GM18868 (cell line): ENCODE measurements at regions not wholly inside any gene's neighbourhood (a gene's known extent, or its start where the extent isn't known, plus 50 kb on each side); places are given as distances from the start of the nearest gene placed in this dataset.
"Not testable (repeated sequence)": the region's sequence is repeated elsewhere in the genome, so short reads cannot be mapped to it uniquely, and the experiment has no call there.

Experiments used
- ATAC-seq: cut with Tn5 transposase; IDR thresholded peaks from one replicate; pipeline ENCODE4 v1.9.1; 2021; ENCODE audit warnings: mild to moderate bottlenecking, moderate library complexity; ENCODE audit not compliant: unreplicated experiment

DNA sequence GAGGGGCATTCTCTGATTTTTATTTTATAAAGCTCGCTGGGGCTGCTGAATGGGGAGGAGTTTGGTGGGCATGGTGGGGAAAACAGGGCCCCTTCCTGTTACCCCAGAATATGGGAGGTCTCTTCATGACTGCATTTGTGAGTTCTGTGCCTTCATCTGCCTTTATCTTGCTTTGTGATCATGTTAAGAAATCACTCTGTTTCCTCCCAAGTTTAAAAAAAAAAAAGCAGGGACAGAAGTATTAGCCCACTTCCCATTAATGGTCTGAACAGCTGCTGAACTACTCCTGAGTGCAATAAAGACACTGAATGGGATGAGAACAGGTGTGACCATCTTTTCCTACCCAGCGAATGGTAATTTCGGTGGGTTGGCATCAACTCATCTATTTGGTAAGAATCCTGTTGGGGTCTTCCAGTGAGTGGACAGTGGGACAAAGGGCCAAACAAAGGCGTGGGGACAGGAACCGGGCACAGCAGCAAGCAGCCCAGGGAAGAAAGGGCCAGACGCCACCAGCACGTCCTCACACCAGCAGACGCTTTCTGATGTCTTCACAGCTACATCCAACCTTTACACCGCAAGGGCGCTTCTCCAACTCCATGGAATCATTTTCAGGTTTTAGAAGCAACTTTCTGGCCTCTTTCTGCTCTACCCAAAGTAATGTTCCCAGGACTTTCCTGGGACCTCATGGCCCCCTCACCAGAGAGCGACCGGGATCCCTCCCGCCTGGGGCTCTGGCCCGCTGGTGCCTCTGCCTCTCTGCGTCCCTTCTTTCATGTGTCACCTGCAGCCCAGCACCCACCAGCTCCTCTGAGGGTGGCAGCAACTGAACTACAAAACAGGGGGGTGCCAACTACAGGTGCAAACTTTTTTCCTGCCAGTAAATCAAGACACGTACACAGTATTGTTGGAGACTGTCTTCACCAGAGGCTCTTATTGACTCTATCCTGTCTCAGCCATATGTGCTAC is 160.2 kb downstream of the ADSS2 start:
- no peak for ATAC-seq

DNA sequence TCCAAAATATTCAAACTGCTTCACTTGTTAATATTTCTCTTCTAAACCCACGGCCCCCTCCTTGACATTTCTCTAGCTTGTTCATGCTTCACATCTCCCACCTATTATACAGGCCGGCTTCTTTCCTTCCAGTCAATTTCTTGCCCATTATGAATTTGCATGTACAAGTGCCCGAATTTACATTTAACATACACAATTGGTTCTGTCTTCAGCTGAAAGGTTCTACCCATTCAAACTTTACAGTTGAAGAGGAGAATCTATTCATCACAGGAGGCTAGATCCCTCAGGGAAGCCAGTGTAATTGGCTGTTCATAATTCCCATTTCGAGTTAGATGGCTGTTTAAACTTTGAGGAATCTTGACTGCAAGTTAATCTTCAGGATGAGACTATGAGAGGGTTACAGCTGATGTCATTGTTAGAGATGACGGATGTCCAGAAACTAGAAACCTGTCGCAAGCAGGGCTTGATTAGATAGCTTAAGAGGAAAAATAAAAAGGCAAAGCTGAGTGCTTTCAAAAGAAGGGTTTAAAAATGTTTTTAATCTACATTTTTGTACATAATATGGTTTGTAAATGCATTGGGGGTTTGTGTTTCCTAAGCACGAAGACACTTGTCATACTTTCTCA is 157.0 kb downstream of the ADSS2 start:
- no peak for ATAC-seq

DNA sequence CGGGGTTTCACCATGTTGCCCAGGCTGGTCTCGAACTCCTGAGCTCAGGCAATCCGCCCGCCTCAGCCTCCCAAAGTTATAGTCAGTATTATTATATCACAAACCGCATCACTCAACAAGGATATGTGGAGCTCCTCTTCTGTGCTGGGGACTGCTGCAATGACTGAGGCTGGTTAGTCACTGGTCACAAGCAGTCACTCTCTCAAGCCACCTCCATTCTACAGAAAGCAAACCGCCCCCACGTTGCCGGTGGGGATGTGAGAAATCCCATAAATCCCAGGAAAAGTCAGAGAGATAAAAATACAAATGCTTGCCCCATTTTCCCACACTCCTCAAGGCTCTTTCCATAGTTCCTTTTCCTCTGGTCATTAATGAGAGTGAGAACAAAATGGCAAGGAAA is 155.7 kb downstream of the ADSS2 start:
- ATAC-seq, result no peak

DNA sequence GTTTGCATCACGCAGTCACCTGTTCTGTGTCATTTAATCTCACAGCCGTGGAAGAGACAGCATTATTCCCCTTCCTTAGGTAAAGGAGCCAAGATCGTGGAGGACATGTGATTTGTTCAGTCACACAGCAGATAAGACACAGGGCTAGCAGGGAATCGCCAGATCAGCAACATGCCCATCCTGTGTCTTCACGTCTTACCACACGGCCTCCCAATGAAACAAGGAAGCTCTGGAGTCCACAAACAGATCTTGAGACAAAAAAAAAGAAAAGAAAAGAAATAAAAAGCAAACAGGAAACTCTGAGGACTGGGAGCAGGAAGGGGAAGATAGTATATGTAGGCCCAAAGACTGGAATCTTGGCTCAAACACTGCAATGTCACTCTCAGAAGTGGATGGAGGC is 155.3 kb downstream of the ADSS2 start:
- no peak for ATAC-seq

DNA sequence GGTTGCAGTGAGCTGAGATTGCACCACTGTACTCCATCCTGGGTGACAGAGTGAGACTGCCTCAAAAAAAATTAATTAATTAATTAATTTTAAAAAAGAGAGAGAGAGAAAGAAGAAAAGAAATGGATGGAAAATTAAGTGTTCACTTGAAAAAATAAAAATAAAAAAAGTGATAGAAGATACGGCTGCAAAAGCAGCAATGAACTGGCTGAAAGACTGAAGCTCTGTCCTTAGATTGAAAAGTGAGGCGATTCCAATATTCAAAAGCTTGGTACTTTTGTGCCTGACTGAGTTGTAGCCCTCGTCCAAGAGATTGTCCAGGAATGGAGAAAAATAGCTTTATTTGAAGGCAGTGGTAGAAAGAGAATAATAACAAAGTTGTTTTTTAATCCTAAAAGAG is 154.6 kb downstream of the ADSS2 start:
- no peak for ATAC-seq

DNA sequence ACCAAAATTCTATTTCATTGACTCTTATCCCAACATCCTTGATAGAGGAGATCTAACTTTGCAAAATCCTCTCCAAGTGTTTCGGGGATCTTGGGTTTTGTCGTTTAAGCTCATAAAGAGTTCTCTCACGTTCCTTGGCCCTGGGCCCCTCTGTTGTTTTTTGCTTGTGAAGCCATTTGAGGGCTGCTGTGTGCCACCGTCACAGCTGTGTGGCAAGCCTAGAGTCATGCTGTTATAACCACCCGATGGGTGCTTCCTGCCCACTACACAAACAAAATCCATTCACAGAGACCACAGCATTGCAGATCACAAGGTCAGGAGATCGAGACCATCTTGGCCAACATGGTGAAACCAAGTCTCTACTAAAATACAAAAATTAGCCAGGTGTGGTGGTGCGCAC is 154.1 kb downstream of the ADSS2 start:
- no peak for ATAC-seq

DNA sequence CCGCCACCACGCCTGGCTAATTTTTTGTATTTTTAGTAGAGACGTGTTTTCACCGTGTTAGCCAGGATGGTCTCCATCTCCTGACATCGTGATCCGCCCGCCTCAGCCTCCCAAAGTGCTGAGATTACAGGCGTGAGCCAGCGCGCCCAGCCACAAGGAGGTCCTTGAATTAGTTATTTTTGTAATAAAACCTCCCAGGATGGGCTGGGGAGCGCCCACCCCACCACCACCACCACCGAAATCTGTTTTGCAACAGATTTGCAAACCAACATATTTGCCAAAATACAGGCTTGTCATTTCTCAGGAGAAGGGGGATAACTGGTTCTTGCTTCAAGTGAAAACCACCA is 151.7 kb downstream of the ADSS2 start:
- not testable (repeated sequence) for ATAC-seq

DNA sequence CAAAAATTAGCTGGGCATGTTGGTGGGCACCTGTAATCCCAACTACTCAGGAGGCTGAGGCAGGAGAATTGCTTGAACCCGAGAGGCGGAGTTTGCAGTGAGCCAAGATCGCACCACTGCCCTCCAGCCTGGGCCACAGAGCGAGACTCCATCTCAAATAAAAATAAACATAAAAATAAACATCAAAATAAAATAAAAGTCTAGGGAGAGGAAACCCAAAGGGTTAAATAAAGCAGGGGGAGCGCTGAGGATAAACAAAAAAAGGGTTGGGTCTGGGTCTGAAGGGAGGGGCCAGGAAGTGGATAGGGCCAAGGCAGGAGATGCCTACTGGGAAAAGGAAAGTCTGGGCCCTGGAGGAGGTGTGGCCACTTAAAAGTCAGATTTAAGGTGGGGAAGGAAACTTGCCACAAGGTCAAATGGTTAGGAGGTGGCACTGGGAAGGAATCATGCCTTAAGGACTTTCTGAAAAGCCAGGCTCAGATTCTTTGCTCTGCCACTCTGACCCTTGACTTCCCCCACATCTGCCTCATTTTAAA is 150.0 kb downstream of the ADSS2 start:
- ATAC-seq, result no peak

DNA sequence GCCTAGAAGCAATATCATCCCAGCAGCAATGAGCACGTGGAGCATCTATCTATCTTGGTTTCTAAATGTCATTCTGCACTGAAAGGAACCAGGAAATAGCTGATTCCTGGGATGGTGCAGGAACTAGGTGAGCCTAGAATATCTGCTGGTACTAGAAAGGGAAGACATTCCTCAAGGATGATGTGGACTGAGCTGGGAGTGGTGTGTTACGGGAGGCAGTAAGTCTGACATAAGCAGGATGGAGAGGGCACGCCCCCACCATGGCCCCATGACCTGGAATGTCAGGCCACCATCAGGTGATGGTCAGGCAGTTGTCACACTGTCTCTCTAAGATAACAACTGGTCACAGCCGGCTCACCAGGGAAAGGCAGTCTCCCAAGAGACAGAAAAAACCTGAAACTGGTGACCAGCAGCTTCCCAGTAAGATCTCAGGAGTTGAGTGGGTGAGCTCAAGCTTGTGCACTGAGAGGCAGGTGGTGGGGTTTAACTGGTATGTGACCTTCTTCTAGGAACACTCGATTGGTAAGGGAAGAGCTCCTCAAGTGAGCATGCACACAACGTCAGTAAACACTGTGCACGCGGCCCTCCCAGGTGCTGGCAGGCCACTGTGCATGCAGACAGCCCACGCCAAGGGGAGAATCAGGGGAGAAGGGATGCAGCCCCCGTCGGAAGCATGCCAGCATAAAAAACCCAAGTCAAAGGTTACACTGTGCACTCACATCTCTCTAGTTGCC is 148.7 kb downstream of the ADSS2 start:
- no peak for ATAC-seq

DNA sequence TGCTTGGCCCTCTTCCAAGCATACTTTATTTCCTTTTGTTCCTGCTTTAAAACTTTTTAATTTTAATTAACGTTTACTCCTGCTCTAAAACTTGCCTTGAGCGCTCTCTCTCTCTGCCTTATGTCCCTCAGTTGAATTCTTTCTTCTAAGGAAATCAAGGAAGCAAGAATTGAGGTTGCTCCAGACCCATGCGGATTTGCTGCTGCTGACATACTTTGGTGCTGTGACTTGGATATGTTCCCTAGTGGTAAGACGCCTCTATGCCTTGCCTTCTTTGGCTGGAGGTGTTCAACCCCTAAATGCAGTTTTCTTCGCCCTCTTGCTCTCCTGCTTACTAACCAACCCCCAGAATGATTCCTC is 148.1 kb downstream of the ADSS2 start:
- ATAC-seq, result no peak

DNA sequence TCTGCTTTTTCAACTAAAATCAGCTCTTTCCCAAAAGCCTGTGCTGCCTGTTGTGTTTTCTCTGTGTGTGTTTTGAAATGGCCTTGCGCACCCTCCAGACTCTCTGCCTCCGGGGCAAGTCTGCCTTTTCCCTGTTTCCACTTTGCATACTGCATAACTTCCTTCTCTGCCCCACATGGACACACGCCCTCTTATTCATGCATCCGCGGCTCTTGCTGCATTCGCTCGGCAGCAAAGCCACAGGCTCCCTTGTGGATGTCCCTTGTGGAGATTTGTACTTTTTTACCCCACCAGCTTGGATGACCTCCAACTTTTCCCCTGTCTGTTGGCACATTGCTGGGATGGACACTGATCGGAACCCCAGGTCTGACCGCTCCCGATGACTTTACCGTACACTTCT is 147.6 kb downstream of the ADSS2 start:
- no peak for ATAC-seq

DNA sequence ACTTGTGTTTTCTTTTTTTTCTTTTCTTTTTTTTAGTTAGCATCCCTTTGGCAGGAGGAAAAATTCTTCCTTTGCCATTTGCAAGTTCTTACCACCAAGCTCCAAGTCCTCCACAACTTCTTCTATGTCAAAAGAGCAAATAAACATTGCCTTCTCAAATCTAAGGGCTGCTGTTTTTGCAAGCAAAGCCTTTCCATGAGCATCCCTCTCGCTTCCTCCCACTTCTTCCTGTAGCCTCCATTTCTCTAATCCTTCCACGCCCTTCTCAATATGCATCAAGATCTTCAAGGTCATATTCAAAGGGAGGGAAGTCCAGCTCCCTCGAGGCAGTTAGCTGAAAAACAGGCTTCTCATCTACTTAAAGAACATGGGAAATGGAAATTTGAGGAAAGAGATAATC is 147.1 kb downstream of the ADSS2 start:
- ATAC-seq, result no peak

DNA sequence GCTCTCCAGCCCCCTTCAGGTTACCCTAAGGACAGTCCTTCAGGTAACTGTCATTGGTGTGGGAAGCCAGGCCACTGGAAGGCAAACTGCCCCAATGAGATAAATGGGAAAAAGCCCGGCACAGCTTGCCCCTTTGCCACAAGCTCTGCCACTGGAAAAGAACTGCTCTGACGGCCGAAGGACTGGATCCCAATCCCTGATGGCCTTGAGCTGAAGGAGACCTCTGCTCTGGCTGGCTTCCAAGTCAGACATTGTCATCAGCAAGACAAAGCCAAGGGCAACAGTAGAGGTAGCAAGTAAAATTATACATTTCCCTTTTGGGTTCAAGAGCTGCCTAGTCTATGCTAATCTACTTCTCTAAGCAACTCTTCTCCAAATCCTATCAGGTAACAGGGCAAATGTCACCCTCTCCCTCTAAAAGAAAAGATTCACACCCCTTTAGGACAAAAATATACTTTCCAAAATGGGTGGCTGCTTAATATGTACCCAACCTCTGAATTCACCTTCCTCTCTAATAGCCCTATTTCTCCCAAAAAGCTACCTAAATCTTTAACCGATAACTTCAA is 145.8 kb downstream of the ADSS2 start:
- no peak for ATAC-seq

DNA sequence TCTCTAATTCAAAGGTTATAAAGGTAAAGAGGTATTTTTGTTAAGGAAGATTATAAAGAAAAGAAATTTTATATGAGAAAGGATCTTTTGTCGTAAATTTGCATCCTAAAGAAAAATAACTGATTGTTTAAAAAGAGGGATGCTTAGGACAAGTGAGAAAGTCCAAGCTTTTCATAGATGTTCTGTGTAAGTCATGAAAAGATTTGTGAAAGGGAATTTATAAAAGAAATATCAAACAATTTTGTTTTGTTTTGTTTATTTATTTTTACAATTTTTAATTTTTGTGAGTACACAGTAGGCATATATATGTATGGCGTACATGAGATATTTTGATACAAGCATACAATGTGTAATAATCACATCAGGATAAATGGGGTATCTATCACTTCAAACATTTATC is 145.2 kb downstream of the ADSS2 start:
- no peak for ATAC-seq

DNA sequence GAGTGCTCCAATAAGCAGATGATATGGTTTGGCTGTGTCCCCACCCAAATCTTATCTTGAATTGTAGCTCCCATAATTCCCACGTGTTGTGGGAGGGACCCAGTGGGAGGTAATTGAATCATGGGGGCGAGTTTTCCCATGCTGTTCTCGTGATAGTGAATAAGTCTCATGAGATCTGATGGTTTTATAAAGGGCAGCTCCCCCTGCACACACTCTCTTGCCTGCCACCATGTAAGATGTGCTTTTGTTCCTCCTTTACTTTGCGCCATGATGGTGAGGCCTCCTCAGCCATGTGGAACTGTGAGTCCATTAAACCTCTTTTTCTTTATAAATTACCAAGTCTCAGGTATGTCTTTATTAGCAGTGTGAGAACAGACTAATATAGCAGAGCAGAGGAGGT is 142.5 kb downstream of the ADSS2 start:
- not testable (repeated sequence) for ATAC-seq

DNA sequence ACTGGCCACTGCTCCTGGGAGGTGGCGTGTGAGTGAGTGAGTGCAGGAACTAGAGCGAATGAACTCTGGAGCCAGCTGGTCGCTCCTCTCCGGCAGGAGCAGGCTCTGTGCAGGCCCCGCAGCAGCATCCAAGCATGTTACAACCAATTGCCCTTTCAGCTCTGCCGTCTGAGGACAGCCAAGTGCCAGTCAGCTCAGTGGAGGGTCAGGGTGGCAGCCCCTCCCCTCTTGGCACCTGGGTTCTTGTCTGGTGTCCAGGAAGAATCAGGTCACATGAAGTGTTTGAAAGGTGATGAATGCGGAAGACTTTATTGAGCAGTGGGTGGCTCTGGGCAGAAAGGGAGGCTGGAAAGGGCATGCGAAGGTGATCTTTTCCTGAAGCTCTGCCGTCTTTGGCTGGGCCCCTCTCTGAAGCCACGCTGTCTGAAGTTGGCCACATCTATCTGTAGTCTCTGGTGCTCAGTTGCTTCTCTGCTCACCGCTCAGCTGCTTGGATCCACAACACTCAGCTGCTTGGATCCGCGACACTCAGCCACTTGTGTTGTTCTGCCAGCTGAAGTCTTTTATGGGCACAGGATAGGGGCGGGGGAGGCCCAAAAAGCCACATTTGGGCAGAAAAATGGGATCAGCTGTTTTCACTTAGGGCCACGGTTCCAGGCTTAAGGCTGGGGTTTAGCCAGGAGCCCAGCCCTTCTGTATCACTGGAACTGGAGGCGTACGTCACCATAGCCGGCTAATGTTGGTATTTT is 139.8 kb downstream of the ADSS2 start:
- no peak for ATAC-seq

DNA sequence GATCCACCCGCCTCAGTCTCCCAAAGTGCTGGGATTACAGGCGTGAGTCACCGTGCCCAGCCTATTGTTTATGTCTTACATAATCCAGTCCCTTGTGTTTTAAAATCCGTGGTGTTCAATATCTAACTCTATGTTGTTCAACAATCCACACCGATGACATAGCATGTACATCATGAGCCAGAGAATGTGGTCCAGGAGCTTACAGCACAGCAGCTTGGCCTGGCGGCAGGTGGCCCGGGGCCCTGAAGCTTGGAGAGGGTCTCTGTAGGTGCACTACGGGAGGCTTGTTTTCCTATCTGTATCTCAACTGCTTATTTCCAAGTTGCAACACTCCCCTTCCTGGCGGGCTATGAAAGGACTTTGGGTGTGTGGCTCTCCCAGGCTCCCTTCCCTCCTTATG is 138.4 kb downstream of the ADSS2 start:
- no peak for ATAC-seq

DNA sequence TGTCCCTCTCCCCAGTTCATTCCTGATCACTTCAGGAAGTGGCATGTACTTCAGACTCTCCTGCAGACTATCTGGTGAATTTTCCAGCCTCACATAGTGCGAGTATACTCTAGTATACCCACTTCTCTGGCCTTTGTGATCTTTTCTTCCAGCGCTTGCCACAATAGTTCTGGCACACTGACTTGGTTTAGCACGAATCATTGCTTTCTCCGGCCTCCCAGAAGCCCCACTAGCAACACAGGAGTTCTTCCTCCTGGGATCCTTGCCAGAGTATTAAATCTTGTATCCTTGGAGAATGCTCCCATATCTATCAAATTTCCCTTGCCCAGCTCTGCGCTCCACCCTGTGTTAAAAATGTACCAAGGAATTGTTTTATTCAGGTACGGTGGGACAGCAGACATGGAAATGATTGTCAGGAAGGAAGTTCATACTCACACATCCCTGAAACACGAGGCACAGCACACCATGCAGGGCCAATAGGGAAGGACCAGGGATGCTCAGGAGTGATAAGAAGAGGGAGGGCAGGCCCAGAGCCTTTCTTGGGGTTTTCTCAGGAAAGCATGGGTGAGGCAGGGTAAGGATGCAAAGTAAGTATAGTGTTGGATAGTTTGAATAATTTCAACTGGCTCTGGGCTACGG is 136.7 kb downstream of the ADSS2 start:
- ATAC-seq, result no peak

DNA sequence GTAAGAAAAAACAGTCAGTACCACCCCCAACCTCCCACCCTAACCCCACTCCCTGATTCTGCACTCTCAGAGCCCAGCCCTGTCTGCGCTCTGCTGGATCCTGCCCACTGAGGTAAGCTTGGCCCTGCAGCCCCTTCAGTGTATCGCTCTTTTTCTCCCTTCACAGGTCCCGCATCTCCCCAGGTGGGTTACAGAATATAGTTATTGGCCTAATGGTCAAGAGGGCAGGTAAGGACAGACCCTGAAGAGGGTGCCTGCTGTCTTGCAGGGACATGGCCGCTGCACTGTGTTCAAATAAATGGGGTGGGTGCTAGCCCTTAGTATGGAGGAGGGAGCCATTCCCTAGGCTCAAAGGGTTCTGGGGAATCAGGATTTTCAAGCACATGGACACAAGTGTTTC is 135.7 kb downstream of the ADSS2 start:
- no peak for ATAC-seq

DNA sequence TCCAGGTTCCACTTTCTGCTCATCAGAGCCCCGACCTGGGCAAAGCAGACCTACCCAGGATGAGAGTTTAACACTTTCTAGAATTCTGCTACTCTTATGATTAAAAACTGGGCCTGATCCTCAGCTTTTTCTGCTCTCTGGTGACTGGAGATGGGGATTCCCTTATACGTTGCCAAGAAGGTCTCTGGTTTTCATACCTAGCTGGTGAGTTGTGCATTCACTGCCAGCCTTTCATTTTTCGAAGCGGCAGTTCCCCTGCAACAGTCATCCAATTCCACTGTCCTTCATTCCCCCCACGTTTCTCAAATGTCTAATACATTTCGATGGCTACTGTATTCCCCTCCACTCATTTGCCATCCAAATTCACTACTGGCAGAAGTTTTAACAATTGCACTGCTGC is 135.3 kb downstream of the ADSS2 start:
- ATAC-seq, result no peak
